Natural killer cell (primary cell): ENCODE measurements at regions not wholly inside any gene's neighbourhood (a gene's known extent, or its start where the extent isn't known, plus 50 kb on each side); places are given as distances from the start of the nearest gene placed in this dataset.

Experiments
- ATAC-seq, 3 donors: fragments of 150-1000 bp in 2 of 3; fragments of 200-7000 bp in 1 of 3; cut with Tn5 transposase; 1 replicate in 1 of 3; 2 replicates in 2 of 3; pipeline ENCODE4 v1.10.0; 2021; ENCODE audit warnings: mild to moderate bottlenecking in 2 of 3, moderate library complexity in 2 of 3
- DNase-seq, 2 donors: peaks; one replicate each; pipeline versions ENCODE4 v3.0.0 to v3.0.0-alpha.2; 2013 to 2021; ENCODE audit warnings: mixed read lengths in 1 of 2
- H3K27ac ChIP-seq: one replicate; pipeline ENCODE4 v1.5.1; 2013; ENCODE audit warnings: mild to moderate bottlenecking, low read length
- H3K27me3 ChIP-seq: one replicate; pipeline ENCODE4 v1.6.1; 2013; ENCODE audit warnings: low read length; ENCODE audit not compliant: control insufficient read depth, insufficient read depth
- H3K36me3 ChIP-seq: one replicate; pipeline ENCODE4 v1.6.1; 2013; ENCODE audit warnings: low read length; ENCODE audit not compliant: control insufficient read depth, insufficient read depth
- H3K4me1 ChIP-seq: one replicate; pipeline ENCODE4 v1.6.1; 2013; ENCODE audit warnings: low read length; ENCODE audit not compliant: control insufficient read depth, insufficient read depth
- H3K4me3 ChIP-seq: one replicate; pipeline ENCODE4 v1.5.1; 2013; ENCODE audit warnings: low read length
- H3K9me3 ChIP-seq: one replicate; pipeline ENCODE4 v1.6.1; 2013; ENCODE audit warnings: low read length; ENCODE audit not compliant: control insufficient read depth, insufficient read depth
- H3K27ac Mint-ChIP-seq, 2 donors: one replicate each; pipeline ENCODE4 v1.8.0; 2022; ENCODE audit warnings: mild to moderate bottlenecking in 2 of 2, mixed read lengths in 2 of 2, moderate library complexity in 1 of 2
- H3K27me3 Mint-ChIP-seq, 2 donors: one replicate each; pipeline ENCODE4 v1.8.0; 2022; ENCODE audit warnings: low read depth in 2 of 2, mixed read lengths in 2 of 2
- H3K36me3 Mint-ChIP-seq: one replicate; pipeline ENCODE4 v1.8.0; 2022; ENCODE audit warnings: mixed read lengths
- H3K4me1 Mint-ChIP-seq, 2 donors: one replicate each; pipeline ENCODE4 v1.8.0; 2022; ENCODE audit warnings: mixed read lengths in 2 of 2
- H3K4me3 Mint-ChIP-seq: one replicate; pipeline ENCODE4 v1.8.0; 2022; ENCODE audit warnings: mild to moderate bottlenecking, moderate library complexity, mixed read lengths
- H3K9me3 Mint-ChIP-seq, 2 donors: one replicate each; pipeline ENCODE4 v1.8.0; 2022; ENCODE audit warnings: mixed read lengths in 2 of 2
- CTCF ChIP-seq: fragments of 200-600 bp; IDR thresholded peaks from one replicate; pipeline ENCODE4 v1.8.0; 2022; ENCODE audit warnings: antibody characterized with exemption
- WGBS: methylation state at CpG from one replicate; pipeline ENCODE4 v1.1.7; 2013; ENCODE audit warnings: missing lambda C conversion rate; ENCODE audit not compliant: insufficient coverage; 5-methylcytosine and 5-hydroxymethylcytosine counted together
- intact Hi-C: fragments of 100-400 bp; cut with micrococcal nuclease; formaldehyde crosslinking; loops from one replicate; pipeline ENCODE4 v1.14.2; 2022

- H3K36me3 ChIP-seq, result no peaks in the 10 kb centered on the region
- no peak overlapping the region for H3K4me3 ChIP-seq
- H3K27me3 ChIP-seq, result no peaks in the 10 kb centered on the region
- intact Hi-C loops, result no loop called here
- TF ChIP-seq CTCF, result no peak
- ATAC-seq (no peak), DNase-seq (no peak)
- no peak overlapping the region for H3K27ac ChIP-seq
- WGBS, result 87% methylated on average over 1 of the region's 1 CpG
- Mint-ChIP-seq H3K27me3 (peaks cover 5 to 9% of the 10 kb centered on the region in 2 donors), H3K27ac (no peak overlapping the region), H3K4me1 (no peaks in the 10 kb centered on the region), H3K4me3 (no peak overlapping the region), H3K36me3 (no peaks in the 10 kb centered on the region), H3K9me3 (no peaks in the 10 kb centered on the region)
- H3K4me1 ChIP-seq, result no peaks in the 10 kb centered on the region
- H3K9me3 ChIP-seq, result no peaks in the 10 kb centered on the region
These were observed 97.0 kb upstream of the CD82 start for GRCh38 chr11:44468345-44468988.

- TF ChIP-seq CTCF, result no peak
- Mint-ChIP-seq H3K4me3 (no peak overlapping the region), H3K27me3 (peaks cover 7 to 10% of the 10 kb centered on the region in 2 donors), H3K36me3 (no peaks in the 10 kb centered on the region), H3K4me1 (no peaks in the 10 kb centered on the region), H3K27ac (no peak overlapping the region), H3K9me3 (no peaks in the 10 kb centered on the region)
- H3K4me1 ChIP-seq, result no peaks in the 10 kb centered on the region
- no peaks in the 10 kb centered on the region for H3K36me3 ChIP-seq
- H3K27me3 ChIP-seq, result no peaks in the 10 kb centered on the region
- intact Hi-C loops, result no loop called here
- DNase-seq (no peak), ATAC-seq (no peak)
- WGBS, result 71% methylated on average over 6 of the region's 6 CpGs
- H3K27ac ChIP-seq, result no peak overlapping the region
- no peak overlapping the region for H3K4me3 ChIP-seq
- H3K9me3 ChIP-seq, result no peaks in the 10 kb centered on the region
These were observed 96.1 kb upstream of the CD82 start for GRCh38 chr11:44469412-44469811.

- Histone ChIP-seq H3K36me3 (no peaks in the 10 kb centered on the region), H3K9me3 (no peaks in the 10 kb centered on the region), H3K27me3 (no peaks in the 10 kb centered on the region), H3K27ac (no peak overlapping the region), H3K4me1 (no peaks in the 10 kb centered on the region), H3K4me3 (no peak overlapping the region)
- intact Hi-C loops, result no loop called here
- ATAC-seq (no peak), DNase-seq (no peak)
- H3K27ac Mint-ChIP-seq, result no peak overlapping the region
- peaks cover 15 to 22% of the 10 kb centered on the region in 2 donors for H3K27me3 Mint-ChIP-seq
- TF ChIP-seq CTCF, result no peak
- H3K9me3 Mint-ChIP-seq, result no peaks in the 10 kb centered on the region
- no peaks in the 10 kb centered on the region for H3K36me3 Mint-ChIP-seq
- no peak overlapping the region for H3K4me3 Mint-ChIP-seq
- no peaks in the 10 kb centered on the region for H3K4me1 Mint-ChIP-seq
- 82% methylated on average over 7 of the region's 7 CpGs for WGBS
These were observed 94.6 kb upstream of the CD82 start for GRCh38 chr11:44470854-44471253.

- Mint-ChIP-seq H3K36me3 (no peaks in the 10 kb centered on the region), H3K27me3 (peaks cover 22 to 30% of the 10 kb centered on the region in 2 donors), H3K4me3 (no peak overlapping the region), H3K27ac (no peak overlapping the region), H3K4me1 (no peaks in the 10 kb centered on the region), H3K9me3 (no peaks in the 10 kb centered on the region)
- Histone ChIP-seq H3K27me3 (no peaks in the 10 kb centered on the region), H3K4me1 (no peaks in the 10 kb centered on the region), H3K27ac (no peak overlapping the region), H3K9me3 (no peaks in the 10 kb centered on the region), H3K36me3 (no peaks in the 10 kb centered on the region), H3K4me3 (no peak overlapping the region)
- intact Hi-C loops, result no loop called here
- WGBS, result 64% methylated on average over 3 of the region's 3 CpGs
- ATAC-seq, result no peak
- no peak for DNase-seq
- no peak for TF ChIP-seq CTCF
These were observed 93.9 kb upstream of the CD82 start for GRCh38 chr11:44471603-44472002.
